ENCODE measurements at regions not wholly inside any gene's neighbourhood (a gene's known extent, or its start where the extent isn't known, plus 50 kb on each side); places are given as distances from the start of the nearest gene placed in this dataset.

DNA sequence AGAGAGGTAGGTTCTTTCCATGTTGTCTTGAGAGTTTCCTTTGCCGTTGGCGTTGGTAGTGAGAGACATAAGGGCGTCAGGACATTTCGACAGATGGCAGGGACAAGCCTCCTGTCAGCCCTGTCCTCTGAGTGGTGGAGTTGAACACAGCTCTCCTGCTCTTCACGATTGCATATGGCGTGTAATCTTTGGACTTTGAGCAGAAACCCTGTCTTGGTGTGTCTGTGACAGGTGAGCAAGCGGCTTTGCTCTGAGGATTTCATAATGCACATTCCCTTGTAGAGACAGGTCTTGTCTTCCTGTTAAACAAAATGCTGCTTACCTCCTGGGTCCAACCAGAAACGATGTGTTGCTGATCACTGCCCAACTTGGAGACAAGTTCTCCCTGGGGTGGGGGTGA, 146.5 kb downstream of the NXNL2 start:
- TF ChIP-seq, protein P1, sequence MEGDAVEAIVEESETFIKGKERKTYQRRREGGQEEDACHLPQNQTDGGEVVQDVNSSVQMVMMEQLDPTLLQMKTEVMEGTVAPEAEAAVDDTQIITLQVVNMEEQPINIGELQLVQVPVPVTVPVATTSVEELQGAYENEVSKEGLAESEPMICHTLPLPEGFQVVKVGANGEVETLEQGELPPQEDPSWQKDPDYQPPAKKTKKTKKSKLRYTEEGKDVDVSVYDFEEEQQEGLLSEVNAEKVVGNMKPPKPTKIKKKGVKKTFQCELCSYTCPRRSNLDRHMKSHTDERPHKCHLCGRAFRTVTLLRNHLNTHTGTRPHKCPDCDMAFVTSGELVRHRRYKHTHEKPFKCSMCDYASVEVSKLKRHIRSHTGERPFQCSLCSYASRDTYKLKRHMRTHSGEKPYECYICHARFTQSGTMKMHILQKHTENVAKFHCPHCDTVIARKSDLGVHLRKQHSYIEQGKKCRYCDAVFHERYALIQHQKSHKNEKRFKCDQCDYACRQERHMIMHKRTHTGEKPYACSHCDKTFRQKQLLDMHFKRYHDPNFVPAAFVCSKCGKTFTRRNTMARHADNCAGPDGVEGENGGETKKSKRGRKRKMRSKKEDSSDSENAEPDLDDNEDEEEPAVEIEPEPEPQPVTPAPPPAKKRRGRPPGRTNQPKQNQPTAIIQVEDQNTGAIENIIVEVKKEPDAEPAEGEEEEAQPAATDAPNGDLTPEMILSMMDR (conservative IDR thresholded peaks at IDR 0.05; ENCODE audit: low read length): no peak
- no peak for TF ChIP-seq EZH2phosphoT487 (IDR thresholded peaks at IDR 0.05; ENCODE audit: borderline replicate concordance, low read depth, low read length)

All from OCI-LY7 (cell line).